ENCODE measurements at regions not wholly inside any gene's neighbourhood (a gene's known extent, or its start where the extent isn't known, plus 50 kb on each side); places are given as distances from the start of the nearest gene placed in this dataset.

GRCh38 chr22:47853750-47854149 is 1091.3 kb downstream of the TBC1D22A start:
- no peak for ATAC-seq (ENCODE audit: insufficient number of reproducible peaks, low FRiP score, low read depth)
- no peak overlapping the region for H3K4me3 ChIP-seq

GRCh38 chr22:47851586-47851985 is 1089.1 kb downstream of the TBC1D22A start:
- Histone ChIP-seq H3K27ac (no peak overlapping the region), H3K4me1 (ENCODE audit: control insufficient read depth in 1 of 2, low read depth in 2 of 2) (no peaks in the 10 kb centered on the region), H3K9me3 (no peaks in the 10 kb centered on the region), H3K36me3 (no peaks in the 10 kb centered on the region), H3K27me3 (replicated peaks; ENCODE audit: insufficient read depth) (no peaks in the 10 kb centered on the region), H3K4me3 (no peak overlapping the region)
- ATAC-seq (ENCODE audit: insufficient number of reproducible peaks, low FRiP score, low read depth) = no peak
- no peak for DNase-seq (ENCODE audit: low spot score)
- TF ChIP-seq CTCF (IDR thresholded peaks at IDR 0.05) = no peak

More at GRCh38 chr22:47853750-47854149, 1091.3 kb downstream of the TBC1D22A start:
- Histone ChIP-seq H3K4me1 (ENCODE audit: control insufficient read depth in 1 of 2, low read depth in 2 of 2) (no peaks in the 10 kb centered on the region), H3K27me3 (replicated peaks; ENCODE audit: insufficient read depth) (no peaks in the 10 kb centered on the region), H3K27ac (no peak overlapping the region), H3K36me3 (no peaks in the 10 kb centered on the region), H3K9me3 (no peaks in the 10 kb centered on the region)
- TF ChIP-seq CTCF (IDR thresholded peaks at IDR 0.05) = no peak
- DNase-seq (ENCODE audit: low spot score) = no peak

GRCh38 chr22:47850644-47851151 is 1088.2 kb downstream of the TBC1D22A start:
- ATAC-seq (ENCODE audit: insufficient number of reproducible peaks, low FRiP score, low read depth) (no peak), DNase-seq (ENCODE audit: low spot score) (no peak)
- Histone ChIP-seq H3K4me1 (ENCODE audit: control insufficient read depth in 1 of 2, low read depth in 2 of 2) (no peaks in the 10 kb centered on the region), H3K4me3 (no peak overlapping the region), H3K9me3 (no peaks in the 10 kb centered on the region), H3K27me3 (replicated peaks; ENCODE audit: insufficient read depth) (no peaks in the 10 kb centered on the region), H3K36me3 (no peaks in the 10 kb centered on the region), H3K27ac (no peak overlapping the region)
- no peak for TF ChIP-seq CTCF (IDR thresholded peaks at IDR 0.05)

GRCh38 chr22:47849576-47849975 is 1087.1 kb downstream of the TBC1D22A start:
- no peaks in the 10 kb centered on the region for H3K27me3 ChIP-seq (replicated peaks; ENCODE audit: insufficient read depth)
- H3K4me1 ChIP-seq (ENCODE audit: control insufficient read depth in 1 of 2, low read depth in 2 of 2) = no peaks in the 10 kb centered on the region
- no peak for TF ChIP-seq CTCF (IDR thresholded peaks at IDR 0.05)
- no peak overlapping the region for H3K27ac ChIP-seq
- H3K36me3 ChIP-seq = no peaks in the 10 kb centered on the region
- no peak overlapping the region for H3K4me3 ChIP-seq
- ATAC-seq (ENCODE audit: insufficient number of reproducible peaks, low FRiP score, low read depth) (no peak), DNase-seq (ENCODE audit: low spot score) (no peak)
- H3K9me3 ChIP-seq = no peaks in the 10 kb centered on the region

- Histone ChIP-seq H3K9me3 (no peaks in the 10 kb centered on the region), H3K4me1 (ENCODE audit: control insufficient read depth in 1 of 2, low read depth in 2 of 2) (no peaks in the 10 kb centered on the region), H3K4me3 (no peak overlapping the region), H3K27me3 (replicated peaks; ENCODE audit: insufficient read depth) (no peaks in the 10 kb centered on the region), H3K36me3 (no peaks in the 10 kb centered on the region), H3K27ac (no peak overlapping the region)
- no peak for ATAC-seq (ENCODE audit: insufficient number of reproducible peaks, low FRiP score, low read depth)
- no peak for DNase-seq (ENCODE audit: low spot score)
- no peak for TF ChIP-seq CTCF (IDR thresholded peaks at IDR 0.05)
These were observed 1085.9 kb downstream of the TBC1D22A start for GRCh38 chr22:47848184-47848920.
